Osteocyte (in vitro differentiated cells): ENCODE measurements at regions not wholly inside any gene's neighbourhood (a gene's known extent, or its start where the extent isn't known, plus 50 kb on each side); places are given as distances from the start of the nearest gene placed in this dataset.
"Not testable (repeated sequence)": the region's sequence is repeated elsewhere in the genome, so short reads cannot be mapped to it uniquely, and the experiment has no call there.

Experiments used
- DNase-seq: peaks from one replicate; pipeline ENCODE4 v3.0.0; 2021; ENCODE audit warnings: mixed read lengths; ENCODE audit not compliant: unreplicated experiment; ENCODE audit errors: extremely low spot score
- H3K27ac Mint-ChIP-seq: one replicate; pipeline ENCODE4 v1.8.0; 2021; ENCODE audit warnings: mild to moderate bottlenecking, mixed read lengths; ENCODE audit not compliant: unreplicated experiment
- H3K27me3 Mint-ChIP-seq: one replicate; pipeline ENCODE4 v1.8.0; 2021; ENCODE audit warnings: mixed read lengths; ENCODE audit not compliant: unreplicated experiment
- H3K36me3 Mint-ChIP-seq: one replicate; pipeline ENCODE4 v1.8.0; 2021; ENCODE audit warnings: mixed read lengths; ENCODE audit not compliant: unreplicated experiment
- H3K4me1 Mint-ChIP-seq: one replicate; pipeline ENCODE4 v1.8.0; 2021; ENCODE audit warnings: mixed read lengths; ENCODE audit not compliant: unreplicated experiment
- H3K4me3 Mint-ChIP-seq: one replicate; pipeline ENCODE4 v1.8.0; 2021; ENCODE audit warnings: mild to moderate bottlenecking, moderate library complexity, mixed read lengths; ENCODE audit not compliant: unreplicated experiment
- H3K9me3 Mint-ChIP-seq: one replicate; pipeline ENCODE4 v1.8.0; 2021; ENCODE audit warnings: mixed read lengths; ENCODE audit not compliant: unreplicated experiment
- CTCF ChIP-seq: fragments of 200-600 bp; sonication (generic); IDR thresholded peaks from 2 replicates; pipeline ENCODE4 v1.5.0; 2021; ENCODE audit warnings: antibody characterized with exemption, mild to moderate bottlenecking, moderate library complexity

- H3K9me3 Mint-ChIP-seq, result peaks cover 27% of the 10 kb centered on the region
- peaks cover 3% of the 10 kb centered on the region for H3K36me3 Mint-ChIP-seq
- H3K27ac Mint-ChIP-seq, result no peak overlapping the region
- no peak overlapping the region for H3K4me3 Mint-ChIP-seq
- no peak for DNase-seq
- no peaks in the 10 kb centered on the region for H3K4me1 Mint-ChIP-seq
- TF ChIP-seq CTCF, result no peak
- peaks cover 3% of the 10 kb centered on the region for H3K27me3 Mint-ChIP-seq
These were observed 417.2 kb downstream of the TMEM232 start for GRCh38 chr5:110309222-110309621.

- H3K4me3 Mint-ChIP-seq, DNase-seq: not testable (repeated sequence)
These were observed 409.9 kb downstream of the TMEM232 start for GRCh38 chr5:110316566-110316965.

GRCh38 chr5:110321117-110321516 lies 405.4 kb downstream of the TMEM232 start:
- peaks cover 6% of the 10 kb centered on the region for H3K9me3 Mint-ChIP-seq
- H3K36me3 Mint-ChIP-seq, result no peaks in the 10 kb centered on the region
- H3K4me1 Mint-ChIP-seq, result peaks cover 18% of the 10 kb centered on the region
- no peaks in the 10 kb centered on the region for H3K27me3 Mint-ChIP-seq
- DNase-seq, result no peak
- no peak for TF ChIP-seq CTCF
- H3K4me3 Mint-ChIP-seq, result no peak overlapping the region
- H3K27ac Mint-ChIP-seq, result no peak overlapping the region

More at GRCh38 chr5:110316566-110316965, 409.9 kb downstream of the TMEM232 start:
- H3K36me3 Mint-ChIP-seq, H3K4me1 Mint-ChIP-seq, H3K27ac Mint-ChIP-seq, H3K27me3 Mint-ChIP-seq: not testable (repeated sequence)
- H3K9me3 Mint-ChIP-seq, result peaks cover 14% of the 10 kb centered on the region

GRCh38 chr5:110323357-110323756 lies 403.1 kb downstream of the TMEM232 start:
- Mint-ChIP-seq H3K4me1 (peaks cover 18% of the 10 kb centered on the region), H3K27me3 (no peaks in the 10 kb centered on the region), H3K27ac (no peak overlapping the region), H3K36me3 (no peaks in the 10 kb centered on the region), H3K9me3 (no peaks in the 10 kb centered on the region), H3K4me3 (no peak overlapping the region)
- no peak for TF ChIP-seq CTCF
- DNase-seq, result no peak

- Mint-ChIP-seq H3K4me1 (peaks cover 18% of the 10 kb centered on the region), H3K27me3 (no peaks in the 10 kb centered on the region), H3K9me3 (peaks cover 4% of the 10 kb centered on the region), H3K4me3 (no peak overlapping the region), H3K27ac (peak overlapping the region; percentile 19), H3K36me3 (no peaks in the 10 kb centered on the region)
- no peak for TF ChIP-seq CTCF
- DNase-seq, result no peak
These were observed 402.6 kb downstream of the TMEM232 start for GRCh38 chr5:110323832-110324231.

GRCh38 chr5:110324876-110325275 lies 401.6 kb downstream of the TMEM232 start:
- Mint-ChIP-seq H3K4me3 (no peak overlapping the region), H3K27ac (no peak overlapping the region), H3K27me3 (no peaks in the 10 kb centered on the region), H3K9me3 (peaks cover 6% of the 10 kb centered on the region), H3K36me3 (no peaks in the 10 kb centered on the region), H3K4me1 (peaks cover 18% of the 10 kb centered on the region)
- DNase-seq, result no peak
- TF ChIP-seq CTCF, result no peak
